ENCODE measurements at regions not wholly inside any gene's neighbourhood (a gene's known extent, or its start where the extent isn't known, plus 50 kb on each side); places are given as distances from the start of the nearest gene placed in this dataset.

DNA sequence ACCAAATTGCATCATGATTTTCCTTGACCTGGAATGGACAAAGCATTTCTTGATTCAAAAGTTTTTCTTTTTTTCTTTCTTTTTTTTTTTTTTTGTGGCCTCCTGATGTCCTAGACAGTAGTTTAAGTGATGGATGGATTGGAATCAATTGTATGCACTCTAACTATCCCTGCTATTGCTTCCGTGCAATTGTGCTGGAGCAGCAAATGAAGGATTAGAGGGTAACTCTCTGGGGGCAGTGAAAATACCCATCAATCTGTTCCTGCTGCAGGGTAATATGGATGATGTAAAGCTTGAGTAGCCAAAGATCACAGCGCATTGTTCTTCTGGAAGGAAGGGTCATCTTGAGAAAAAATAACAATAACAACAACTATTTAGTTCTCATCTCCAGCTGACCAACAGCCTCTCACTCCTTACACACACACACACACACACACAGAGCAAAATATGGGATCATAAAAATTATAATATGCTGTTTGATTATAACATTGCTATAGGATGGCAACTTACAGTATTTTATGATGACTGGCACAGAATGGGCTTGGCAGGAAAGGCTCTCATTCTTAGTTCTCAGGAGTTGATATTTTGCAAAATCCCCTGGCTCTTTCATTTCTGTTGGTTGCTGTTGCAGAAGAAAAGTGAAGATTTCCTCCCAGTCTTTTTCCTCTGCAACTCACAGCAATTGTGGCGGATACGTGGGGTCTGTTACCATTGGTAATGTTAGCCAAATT is 160.9 kb upstream of the DMAC1 start:
- no peak for DNase-seq
- H3K4me1 Mint-ChIP-seq (ENCODE audit: low read depth, unreplicated experiment) = no peaks in the 10 kb centered on the region
- H3K9me3 Mint-ChIP-seq (ENCODE audit: low read depth, unreplicated experiment) = peaks cover 2% of the 10 kb centered on the region
- no peaks in the 10 kb centered on the region for H3K36me3 Mint-ChIP-seq (ENCODE audit: insufficient read depth, unreplicated experiment)
- intact Hi-C loops (cut with micrococcal nuclease; ENCODE audit: unreplicated experiment) = no loop called here
- CTCF ChIA-PET = no interaction called here
- no peaks in the 10 kb centered on the region for H3K27me3 Mint-ChIP-seq (ENCODE audit: unreplicated experiment)
- TF ChIP-seq, protein P1, sequence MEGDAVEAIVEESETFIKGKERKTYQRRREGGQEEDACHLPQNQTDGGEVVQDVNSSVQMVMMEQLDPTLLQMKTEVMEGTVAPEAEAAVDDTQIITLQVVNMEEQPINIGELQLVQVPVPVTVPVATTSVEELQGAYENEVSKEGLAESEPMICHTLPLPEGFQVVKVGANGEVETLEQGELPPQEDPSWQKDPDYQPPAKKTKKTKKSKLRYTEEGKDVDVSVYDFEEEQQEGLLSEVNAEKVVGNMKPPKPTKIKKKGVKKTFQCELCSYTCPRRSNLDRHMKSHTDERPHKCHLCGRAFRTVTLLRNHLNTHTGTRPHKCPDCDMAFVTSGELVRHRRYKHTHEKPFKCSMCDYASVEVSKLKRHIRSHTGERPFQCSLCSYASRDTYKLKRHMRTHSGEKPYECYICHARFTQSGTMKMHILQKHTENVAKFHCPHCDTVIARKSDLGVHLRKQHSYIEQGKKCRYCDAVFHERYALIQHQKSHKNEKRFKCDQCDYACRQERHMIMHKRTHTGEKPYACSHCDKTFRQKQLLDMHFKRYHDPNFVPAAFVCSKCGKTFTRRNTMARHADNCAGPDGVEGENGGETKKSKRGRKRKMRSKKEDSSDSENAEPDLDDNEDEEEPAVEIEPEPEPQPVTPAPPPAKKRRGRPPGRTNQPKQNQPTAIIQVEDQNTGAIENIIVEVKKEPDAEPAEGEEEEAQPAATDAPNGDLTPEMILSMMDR (IDR thresholded peaks at IDR 0.05; ENCODE audit: unreplicated experiment) = no peak
- BruUV-seq (replicated peaks) = no TSS peak
- H3K4me3 Mint-ChIP-seq (ENCODE audit: low read depth, unreplicated experiment) = no peak overlapping the region
- H3K27ac Mint-ChIP-seq (ENCODE audit: unreplicated experiment) = no peak overlapping the region

- Mint-ChIP-seq H3K36me3 (ENCODE audit: insufficient read depth, unreplicated experiment) (no peaks in the 10 kb centered on the region), H3K4me3 (ENCODE audit: low read depth, unreplicated experiment) (no peak overlapping the region), H3K4me1 (ENCODE audit: low read depth, unreplicated experiment) (no peaks in the 10 kb centered on the region), H3K27ac (ENCODE audit: unreplicated experiment) (no peak overlapping the region), H3K27me3 (ENCODE audit: unreplicated experiment) (no peaks in the 10 kb centered on the region), H3K9me3 (ENCODE audit: low read depth, unreplicated experiment) (peaks cover 2% of the 10 kb centered on the region)
- DNase-seq = no peak
- no TSS peak for BruUV-seq (replicated peaks)
- intact Hi-C loops (cut with micrococcal nuclease; ENCODE audit: unreplicated experiment) = no loop called here
- TF ChIP-seq, protein P1 (IDR thresholded peaks at IDR 0.05; ENCODE audit: unreplicated experiment) = no peak
- CTCF ChIA-PET = no interaction called here
Observed at GRCh38 chr9:7957803-7958202, 158.2 kb upstream of the DMAC1 start.

DNA sequence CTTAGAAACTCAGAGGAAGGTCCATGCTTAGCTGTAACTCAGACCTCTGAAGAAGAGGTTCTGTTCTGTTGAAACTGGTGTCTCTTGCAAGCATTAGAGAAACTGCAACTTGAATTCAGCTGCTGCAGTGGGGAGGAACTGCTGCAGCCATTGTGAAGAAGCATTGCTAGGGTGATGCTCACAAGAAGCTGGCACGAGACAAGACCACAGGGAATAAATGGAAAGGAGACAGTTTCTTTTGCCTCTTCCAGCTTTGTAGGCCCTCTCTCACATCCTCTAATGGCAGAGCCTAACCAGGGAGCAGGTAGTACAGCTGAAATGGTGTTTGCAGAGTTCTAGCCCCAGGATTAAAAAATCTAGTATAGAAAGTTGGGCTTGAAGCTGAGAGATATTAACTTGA is 148.0 kb upstream of the DMAC1 start:
- TF ChIP-seq, protein P1 (IDR thresholded peaks at IDR 0.05; ENCODE audit: unreplicated experiment) = no peak
- Mint-ChIP-seq H3K9me3 (ENCODE audit: low read depth, unreplicated experiment) (no peaks in the 10 kb centered on the region), H3K27me3 (ENCODE audit: unreplicated experiment) (no peaks in the 10 kb centered on the region), H3K27ac (ENCODE audit: unreplicated experiment) (no peak overlapping the region), H3K4me3 (ENCODE audit: low read depth, unreplicated experiment) (no peak overlapping the region), H3K36me3 (ENCODE audit: insufficient read depth, unreplicated experiment) (no peaks in the 10 kb centered on the region), H3K4me1 (ENCODE audit: low read depth, unreplicated experiment) (no peaks in the 10 kb centered on the region)
- no TSS peak for BruUV-seq (replicated peaks)
- intact Hi-C loops (cut with micrococcal nuclease; ENCODE audit: unreplicated experiment) = no loop called here
- CTCF ChIA-PET = no interaction called here
- no peak for DNase-seq

DNA sequence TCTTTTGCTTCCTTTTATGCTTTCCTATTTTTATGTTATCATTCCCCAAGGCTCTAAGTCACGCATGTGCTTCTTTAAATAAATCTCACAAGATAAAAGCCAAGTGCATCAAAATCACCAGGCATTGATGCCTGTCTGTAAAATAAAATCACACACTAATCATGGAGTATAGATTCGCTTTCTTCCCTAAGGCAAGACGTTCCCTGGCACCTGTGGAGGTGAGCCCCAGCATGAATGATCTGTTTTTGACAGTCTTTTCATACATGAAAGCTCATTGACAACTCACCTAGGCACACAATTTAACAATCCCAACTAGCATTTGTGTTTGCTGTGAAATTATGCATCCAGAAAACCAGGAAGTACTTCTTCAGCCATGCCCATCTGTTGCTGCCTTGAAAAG is 146.9 kb upstream of the DMAC1 start:
- intact Hi-C loops (cut with micrococcal nuclease; ENCODE audit: unreplicated experiment) = no loop called here

More for the DNA sequence above, 146.9 kb upstream of the DMAC1 start:
- no peak for DNase-seq
- TF ChIP-seq, protein P1 (IDR thresholded peaks at IDR 0.05; ENCODE audit: unreplicated experiment) = no peak
- H3K36me3 Mint-ChIP-seq (ENCODE audit: insufficient read depth, unreplicated experiment) = no peaks in the 10 kb centered on the region
- BruUV-seq (replicated peaks) = no TSS peak
- H3K27ac Mint-ChIP-seq (ENCODE audit: unreplicated experiment) = no peak overlapping the region
- H3K4me3 Mint-ChIP-seq (ENCODE audit: low read depth, unreplicated experiment) = no peak overlapping the region
- H3K9me3 Mint-ChIP-seq (ENCODE audit: low read depth, unreplicated experiment) = no peaks in the 10 kb centered on the region
- CTCF ChIA-PET = no interaction called here
- H3K4me1 Mint-ChIP-seq (ENCODE audit: low read depth, unreplicated experiment) = no peaks in the 10 kb centered on the region
- H3K27me3 Mint-ChIP-seq (ENCODE audit: unreplicated experiment) = no peaks in the 10 kb centered on the region

Measured in Calu3 (cell line).